Mammary epithelial cell (primary cell): ENCODE measurements at regions not wholly inside any gene's neighbourhood (a gene's known extent, or its start where the extent isn't known, plus 50 kb on each side); places are given as distances from the start of the nearest gene placed in this dataset.

ENCODE experiments used
- CTCF ChIP-seq, 2 donors: IDR thresholded peaks in 1 of 2; conservative IDR thresholded peaks in 1 of 2; 2 replicates each; pipeline ENCODE4 v1.5.1; 2011 to 2012; ENCODE audit warnings: inconsistent platforms in 2 of 2, low read length in 2 of 2, mild to moderate bottlenecking in 2 of 2, control low read depth in 1 of 2, low read depth in 1 of 2; ENCODE audit not compliant: insufficient read depth in 1 of 2; ENCODE audit errors: extremely low read depth in 1 of 2
- EZH2 ChIP-seq: IDR thresholded peaks from 2 replicates; pipeline ENCODE4 v1.6.1; 2012; ENCODE audit warnings: low read length, inconsistent platforms, borderline replicate concordance

- no peak for TF ChIP-seq CTCF (conservative IDR thresholded peaks at IDR 0.05 in 1 of 2, IDR thresholded peaks at IDR 0.05 in 1 of 2; ENCODE audit: extremely low read depth in 1 of 2, insufficient read depth in 1 of 2, low read depth in 1 of 2, low read length in 2 of 2)
- no peak for TF ChIP-seq EZH2
These were observed 396.1 kb upstream of the ROBO2 start for GRCh38 chr3:76643623-76644304.
